ENCODE measurements at regions not wholly inside any gene's neighbourhood (a gene's known extent, or its start where the extent isn't known, plus 50 kb on each side); places are given as distances from the start of the nearest gene placed in this dataset.

DNA sequence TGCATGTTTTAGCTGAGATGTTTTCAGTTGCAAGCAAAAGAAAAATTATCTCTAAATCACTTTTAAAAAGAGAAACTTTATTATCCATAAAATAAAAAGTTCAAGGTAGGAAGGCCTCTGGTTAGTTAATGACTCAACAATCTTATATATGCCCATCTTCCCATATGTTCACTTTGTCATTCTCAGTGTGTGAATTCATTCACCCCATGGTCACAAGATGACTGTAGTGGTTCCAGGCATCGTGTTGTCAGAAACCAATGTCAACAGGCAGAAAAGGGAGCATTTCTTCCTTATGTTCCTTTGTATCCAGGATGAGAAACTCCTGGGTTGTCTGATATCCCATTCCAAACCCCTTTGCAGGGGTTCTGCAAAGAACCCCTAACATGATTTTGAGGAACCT is 119.9 kb upstream of the RAP2B start:
- TF ChIP-seq, protein P1, sequence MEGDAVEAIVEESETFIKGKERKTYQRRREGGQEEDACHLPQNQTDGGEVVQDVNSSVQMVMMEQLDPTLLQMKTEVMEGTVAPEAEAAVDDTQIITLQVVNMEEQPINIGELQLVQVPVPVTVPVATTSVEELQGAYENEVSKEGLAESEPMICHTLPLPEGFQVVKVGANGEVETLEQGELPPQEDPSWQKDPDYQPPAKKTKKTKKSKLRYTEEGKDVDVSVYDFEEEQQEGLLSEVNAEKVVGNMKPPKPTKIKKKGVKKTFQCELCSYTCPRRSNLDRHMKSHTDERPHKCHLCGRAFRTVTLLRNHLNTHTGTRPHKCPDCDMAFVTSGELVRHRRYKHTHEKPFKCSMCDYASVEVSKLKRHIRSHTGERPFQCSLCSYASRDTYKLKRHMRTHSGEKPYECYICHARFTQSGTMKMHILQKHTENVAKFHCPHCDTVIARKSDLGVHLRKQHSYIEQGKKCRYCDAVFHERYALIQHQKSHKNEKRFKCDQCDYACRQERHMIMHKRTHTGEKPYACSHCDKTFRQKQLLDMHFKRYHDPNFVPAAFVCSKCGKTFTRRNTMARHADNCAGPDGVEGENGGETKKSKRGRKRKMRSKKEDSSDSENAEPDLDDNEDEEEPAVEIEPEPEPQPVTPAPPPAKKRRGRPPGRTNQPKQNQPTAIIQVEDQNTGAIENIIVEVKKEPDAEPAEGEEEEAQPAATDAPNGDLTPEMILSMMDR (IDR thresholded peaks at IDR 0.05; ENCODE audit: poor library complexity) = no peak
- no peak for TF ChIP-seq EZH2phosphoT487 (IDR thresholded peaks at IDR 0.05; ENCODE audit: low read depth, severe bottlenecking, unreplicated experiment)
- TF ChIP-seq EZH2 (IDR thresholded peaks at IDR 0.05; ENCODE audit: borderline replicate concordance) = no peak
